ENCODE measurements at regions not wholly inside any gene's neighbourhood (a gene's known extent, or its start where the extent isn't known, plus 50 kb on each side); places are given as distances from the start of the nearest gene placed in this dataset.

GRCh38 chr5:44506561-44506960, 117.3 kb upstream of the FGF10 start:
- Histone ChIP-seq H3K9me3 (ENCODE audit: control insufficient read depth in 2 of 2, low read length in 2 of 2) (no peaks in the 10 kb centered on the region), H3K27ac (ENCODE audit: insufficient read depth, low read length, poor library complexity, severe bottlenecking) (no peak overlapping the region), H3K4me1 (ENCODE audit: control insufficient read depth, insufficient read depth, low read length, poor library complexity, severe bottlenecking) (no peaks in the 10 kb centered on the region), H3K27me3 (ENCODE audit: control insufficient read depth, insufficient read depth, low read length) (no peaks in the 10 kb centered on the region), H3K4me3 (ENCODE audit: low read depth, low read length) (no peak overlapping the region), H3K36me3 (ENCODE audit: control insufficient read depth, insufficient read depth, low read length) (no peaks in the 10 kb centered on the region)
- Mint-ChIP-seq H3K36me3 (no peaks in the 10 kb centered on the region), H3K4me1 (no peaks in the 10 kb centered on the region), H3K9me3 (peaks cover 0 to 3% (median 0%) of the 10 kb centered on the region in 7 donors), H3K27ac (no peak overlapping the region), H3K27me3 (no peaks in the 10 kb centered on the region), H3K4me3 (no peak overlapping the region)
- ATAC-seq (ENCODE audit: low read depth in 2 of 2) (no peak), DNase-seq (no peak)

GRCh38 chr5:44499381-44499780, 110.2 kb upstream of the FGF10 start:
- peaks cover 0 to 1% (median 0%) of the 10 kb centered on the region in 7 donors for H3K9me3 Mint-ChIP-seq
- H3K36me3 Mint-ChIP-seq: no peaks in the 10 kb centered on the region
- no peaks in the 10 kb centered on the region for H3K4me1 Mint-ChIP-seq
- Histone ChIP-seq H3K9me3 (ENCODE audit: control insufficient read depth in 2 of 2, low read length in 2 of 2) (no peaks in the 10 kb centered on the region), H3K36me3 (ENCODE audit: control insufficient read depth, insufficient read depth, low read length) (no peaks in the 10 kb centered on the region), H3K4me1 (ENCODE audit: control insufficient read depth, insufficient read depth, low read length, poor library complexity, severe bottlenecking) (no peaks in the 10 kb centered on the region), H3K27me3 (ENCODE audit: control insufficient read depth, insufficient read depth, low read length) (no peaks in the 10 kb centered on the region), H3K4me3 (ENCODE audit: low read depth, low read length) (no peak overlapping the region), H3K27ac (ENCODE audit: insufficient read depth, low read length, poor library complexity, severe bottlenecking) (no peak overlapping the region)
- no peak overlapping the region for H3K4me3 Mint-ChIP-seq
- no peak overlapping the region for H3K27ac Mint-ChIP-seq
- no peaks in the 10 kb centered on the region for H3K27me3 Mint-ChIP-seq
- ATAC-seq (ENCODE audit: low read depth in 2 of 2) (no peak), DNase-seq (no peak)

- no peak for ATAC-seq (ENCODE audit: low read depth in 2 of 2)
- no peak overlapping the region for H3K4me3 Mint-ChIP-seq
- H3K9me3 ChIP-seq (ENCODE audit: control insufficient read depth in 2 of 2, low read length in 2 of 2): no peaks in the 10 kb centered on the region
- no peaks in the 10 kb centered on the region for H3K4me1 ChIP-seq (ENCODE audit: control insufficient read depth, insufficient read depth, low read length, poor library complexity, severe bottlenecking)
- H3K27ac Mint-ChIP-seq: no peak overlapping the region
- H3K4me3 ChIP-seq (ENCODE audit: low read depth, low read length): no peak overlapping the region
- H3K27ac ChIP-seq (ENCODE audit: insufficient read depth, low read length, poor library complexity, severe bottlenecking): no peak overlapping the region
- DNase-seq: no peak
- H3K36me3 ChIP-seq (ENCODE audit: control insufficient read depth, insufficient read depth, low read length): no peaks in the 10 kb centered on the region
- H3K4me1 Mint-ChIP-seq: no peaks in the 10 kb centered on the region
- H3K27me3 Mint-ChIP-seq: no peaks in the 10 kb centered on the region
- no peaks in the 10 kb centered on the region for H3K27me3 ChIP-seq (ENCODE audit: control insufficient read depth, insufficient read depth, low read length)
- H3K9me3 Mint-ChIP-seq: peaks cover 0 to 3% (median 0%) of the 10 kb centered on the region in 7 donors
- no peaks in the 10 kb centered on the region for H3K36me3 Mint-ChIP-seq
These were observed 108.4 kb upstream of the FGF10 start for GRCh38 chr5:44497606-44498005.

GRCh38 chr5:44495280-44495679, 106.1 kb upstream of the FGF10 start:
- no peaks in the 10 kb centered on the region for H3K36me3 Mint-ChIP-seq

GRCh38 chr5:44489759-44490158, 100.5 kb upstream of the FGF10 start:
- ATAC-seq (ENCODE audit: low read depth in 2 of 2) (no peak), DNase-seq (no peak)
- Histone ChIP-seq H3K4me1 (ENCODE audit: control insufficient read depth, insufficient read depth, low read length, poor library complexity, severe bottlenecking) (no peaks in the 10 kb centered on the region), H3K36me3 (ENCODE audit: control insufficient read depth, insufficient read depth, low read length) (no peaks in the 10 kb centered on the region), H3K27ac (ENCODE audit: insufficient read depth, low read length, poor library complexity, severe bottlenecking) (no peak overlapping the region), H3K27me3 (ENCODE audit: control insufficient read depth, insufficient read depth, low read length) (no peaks in the 10 kb centered on the region), H3K9me3 (ENCODE audit: control insufficient read depth in 2 of 2, low read length in 2 of 2) (no peaks in the 10 kb centered on the region), H3K4me3 (ENCODE audit: low read depth, low read length) (no peak overlapping the region)
- Mint-ChIP-seq H3K27ac (no peak overlapping the region), H3K4me3 (no peak overlapping the region), H3K27me3 (no peaks in the 10 kb centered on the region), H3K9me3 (peaks cover 0 to 4% (median 0%) of the 10 kb centered on the region in 7 donors), H3K36me3 (no peaks in the 10 kb centered on the region), H3K4me1 (no peaks in the 10 kb centered on the region)

More at GRCh38 chr5:44495280-44495679, 106.1 kb upstream of the FGF10 start:
- Histone ChIP-seq H3K36me3 (ENCODE audit: control insufficient read depth, insufficient read depth, low read length) (no peaks in the 10 kb centered on the region), H3K27ac (ENCODE audit: insufficient read depth, low read length, poor library complexity, severe bottlenecking) (no peak overlapping the region), H3K9me3 (ENCODE audit: control insufficient read depth in 2 of 2, low read length in 2 of 2) (no peaks in the 10 kb centered on the region), H3K27me3 (ENCODE audit: control insufficient read depth, insufficient read depth, low read length) (no peaks in the 10 kb centered on the region), H3K4me1 (ENCODE audit: control insufficient read depth, insufficient read depth, low read length, poor library complexity, severe bottlenecking) (no peaks in the 10 kb centered on the region), H3K4me3 (ENCODE audit: low read depth, low read length) (no peak overlapping the region)
- no peak overlapping the region for H3K27ac Mint-ChIP-seq
- no peaks in the 10 kb centered on the region for H3K4me1 Mint-ChIP-seq
- ATAC-seq (ENCODE audit: low read depth in 2 of 2) (no peak), DNase-seq (no peak)
- peaks cover 0 to 4% (median 0%) of the 10 kb centered on the region in 7 donors for H3K9me3 Mint-ChIP-seq
- no peak overlapping the region for H3K4me3 Mint-ChIP-seq
- no peaks in the 10 kb centered on the region for H3K27me3 Mint-ChIP-seq

- no peaks in the 10 kb centered on the region for H3K27me3 ChIP-seq (ENCODE audit: control insufficient read depth, insufficient read depth, low read length)
- H3K27me3 Mint-ChIP-seq: no peaks in the 10 kb centered on the region
- no peaks in the 10 kb centered on the region for H3K36me3 ChIP-seq (ENCODE audit: control insufficient read depth, insufficient read depth, low read length)
- no peak overlapping the region for H3K4me3 ChIP-seq (ENCODE audit: low read depth, low read length)
- no peaks in the 10 kb centered on the region for H3K36me3 Mint-ChIP-seq
- H3K27ac ChIP-seq (ENCODE audit: insufficient read depth, low read length, poor library complexity, severe bottlenecking): no peak overlapping the region
- DNase-seq (no peak), ATAC-seq (ENCODE audit: low read depth in 2 of 2) (no peak)
- H3K4me1 Mint-ChIP-seq: no peaks in the 10 kb centered on the region
- H3K9me3 ChIP-seq (ENCODE audit: control insufficient read depth in 2 of 2, low read length in 2 of 2): no peaks in the 10 kb centered on the region
- H3K4me3 Mint-ChIP-seq: no peak overlapping the region
- H3K4me1 ChIP-seq (ENCODE audit: control insufficient read depth, insufficient read depth, low read length, poor library complexity, severe bottlenecking): no peaks in the 10 kb centered on the region
- peaks cover 0 to 6% (median 0%) of the 10 kb centered on the region in 7 donors for H3K9me3 Mint-ChIP-seq
- H3K27ac Mint-ChIP-seq: no peak overlapping the region
These were observed 97.4 kb upstream of the FGF10 start for GRCh38 chr5:44486591-44486990.

GRCh38 chr5:44454002-44454401, 64.8 kb upstream of the FGF10 start:
- peaks cover 0 to 9% (median 0%) of the 10 kb centered on the region in 7 donors for H3K9me3 Mint-ChIP-seq
- no peak overlapping the region for H3K4me3 ChIP-seq (ENCODE audit: low read depth, low read length)
- no peaks in the 10 kb centered on the region for H3K4me1 Mint-ChIP-seq
- H3K4me1 ChIP-seq (ENCODE audit: control insufficient read depth, insufficient read depth, low read length, poor library complexity, severe bottlenecking): no peaks in the 10 kb centered on the region
- no peaks in the 10 kb centered on the region for H3K9me3 ChIP-seq (ENCODE audit: control insufficient read depth in 2 of 2, low read length in 2 of 2)
- no peak overlapping the region for H3K27ac Mint-ChIP-seq
- no peak overlapping the region for H3K4me3 Mint-ChIP-seq
- H3K27me3 ChIP-seq (ENCODE audit: control insufficient read depth, insufficient read depth, low read length): no peaks in the 10 kb centered on the region
- H3K36me3 ChIP-seq (ENCODE audit: control insufficient read depth, insufficient read depth, low read length): no peaks in the 10 kb centered on the region
- H3K36me3 Mint-ChIP-seq: no peaks in the 10 kb centered on the region
- no peak overlapping the region for H3K27ac ChIP-seq (ENCODE audit: insufficient read depth, low read length, poor library complexity, severe bottlenecking)
- DNase-seq (no peak), ATAC-seq (ENCODE audit: low read depth in 2 of 2) (no peak)
- H3K27me3 Mint-ChIP-seq: no peaks in the 10 kb centered on the region

- H3K27ac Mint-ChIP-seq: no peak overlapping the region
- peaks cover 0 to 3% (median 0%) of the 10 kb centered on the region in 7 donors for H3K9me3 Mint-ChIP-seq
- no peaks in the 10 kb centered on the region for H3K36me3 ChIP-seq (ENCODE audit: control insufficient read depth, insufficient read depth, low read length)
- no peaks in the 10 kb centered on the region for H3K4me1 ChIP-seq (ENCODE audit: control insufficient read depth, insufficient read depth, low read length, poor library complexity, severe bottlenecking)
- no peak overlapping the region for H3K4me3 ChIP-seq (ENCODE audit: low read depth, low read length)
- no peaks in the 10 kb centered on the region for H3K4me1 Mint-ChIP-seq
- H3K36me3 Mint-ChIP-seq: no peaks in the 10 kb centered on the region
- H3K9me3 ChIP-seq (ENCODE audit: control insufficient read depth in 2 of 2, low read length in 2 of 2): no peaks in the 10 kb centered on the region
- no peak overlapping the region for H3K4me3 Mint-ChIP-seq
- DNase-seq: no peak
- no peak overlapping the region for H3K27ac ChIP-seq (ENCODE audit: insufficient read depth, low read length, poor library complexity, severe bottlenecking)
- H3K27me3 Mint-ChIP-seq: no peaks in the 10 kb centered on the region
- no peak for ATAC-seq (ENCODE audit: low read depth in 2 of 2)
- H3K27me3 ChIP-seq (ENCODE audit: control insufficient read depth, insufficient read depth, low read length): no peaks in the 10 kb centered on the region
These were observed 57.2 kb upstream of the FGF10 start for GRCh38 chr5:44446399-44446798.

Data from CD4-positive, CD25-positive, alpha-beta regulatory T cell (primary cell).